Fibroblast of skin of abdomen (primary cell): ENCODE measurements at regions not wholly inside any gene's neighbourhood (a gene's known extent, or its start where the extent isn't known, plus 50 kb on each side); places are given as distances from the start of the nearest gene placed in this dataset.
"Not testable (repeated sequence)": the region's sequence is repeated elsewhere in the genome, so short reads cannot be mapped to it uniquely, and the experiment has no call there.

Experiments used
- DNase-seq: peaks from one replicate; pipeline ENCODE4 v3.0.0-alpha.2; 2013

- DNase-seq, result not testable (repeated sequence)
These were observed 93.1 kb upstream of the NT5E start for GRCh38 chr6:85356743-85357142.

- no peak for DNase-seq
These were observed 94.1 kb upstream of the NT5E start for GRCh38 chr6:85355816-85356215.

- DNase-seq, result peak; percentile 68
These were observed 94.9 kb upstream of the NT5E start for GRCh38 chr6:85354761-85355618.

GRCh38 chr6:85353012-85353411 is 96.9 kb upstream of the NT5E start:
- no peak for DNase-seq

GRCh38 chr6:85348643-85349042 is 101.2 kb upstream of the NT5E start:
- DNase-seq, result no peak

GRCh38 chr6:85347812-85348211 is 102.1 kb upstream of the NT5E start:
- DNase-seq, result no peak

- no peak for DNase-seq
These were observed 103.7 kb upstream of the NT5E start for GRCh38 chr6:85346196-85346595.

- DNase-seq, result no peak
These were observed 104.9 kb upstream of the NT5E start for GRCh38 chr6:85344996-85345395.

GRCh38 chr6:85343428-85343827 is 106.5 kb upstream of the NT5E start:
- DNase-seq, result no peak

GRCh38 chr6:85329196-85329595 is 120.7 kb upstream of the NT5E start:
- no peak for DNase-seq

GRCh38 chr6:85325811-85326210 is 124.1 kb upstream of the NT5E start:
- DNase-seq, result not testable (repeated sequence)

GRCh38 chr6:85323435-85324040 is 126.3 kb upstream of the NT5E start:
- peak; percentile 73 for DNase-seq

- no peak for DNase-seq
These were observed 127.3 kb upstream of the NT5E start for GRCh38 chr6:85322446-85323105.

- DNase-seq, result no peak
These were observed 128.0 kb upstream of the NT5E start for GRCh38 chr6:85321906-85322305.

GRCh38 chr6:85314586-85314985 is 135.3 kb upstream of the NT5E start:
- DNase-seq, result no peak

GRCh38 chr6:85300581-85300980 is 149.3 kb upstream of the NT5E start:
- DNase-seq, result no peak

- no peak for DNase-seq
These were observed 151.3 kb upstream of the NT5E start for GRCh38 chr6:85298553-85298952.

GRCh38 chr6:85291326-85291725 is 158.6 kb upstream of the NT5E start:
- DNase-seq, result no peak

GRCh38 chr6:85287654-85288053 is 162.2 kb upstream of the NT5E start:
- DNase-seq, result no peak

- no peak for DNase-seq
These were observed 162.7 kb upstream of the NT5E start for GRCh38 chr6:85287158-85287557.

GRCh38 chr6:85286507-85286906 is 163.4 kb upstream of the NT5E start:
- not testable (repeated sequence) for DNase-seq

GRCh38 chr6:85285934-85286333 is 163.9 kb upstream of the NT5E start:
- no peak for DNase-seq

- DNase-seq, result no peak
These were observed 164.8 kb upstream of the NT5E start for GRCh38 chr6:85285114-85285513.

GRCh38 chr6:85283436-85283835 is 166.4 kb upstream of the NT5E start:
- DNase-seq, result no peak
